Sigmoid colon (tissue), 6 donors: ENCODE measurements at regions not wholly inside any gene's neighbourhood (a gene's known extent, or its start where the extent isn't known, plus 50 kb on each side); places are given as distances from the start of the nearest gene placed in this dataset.

Experiments
- DNase-seq: peaks from one replicate; pipeline ENCODE4 v3.0.0-alpha.2; 2019
- H3K27ac ChIP-seq, 4 donors: fragments of 200-600 bp; sonication (generic); one replicate each; pipeline ENCODE4 v1.5.1; 2016 to 2019; ENCODE audit warnings: mild to moderate bottlenecking in 1 of 4
- H3K27me3 ChIP-seq, 3 donors: fragments of 200-600 bp; sonication (generic); one replicate each; pipeline ENCODE4 v1.5.1; 2019; ENCODE audit warnings: mild to moderate bottlenecking in 1 of 3
- H3K36me3 ChIP-seq, 4 donors: fragments of 200-600 bp; sonication (generic); one replicate each; pipeline ENCODE4 v1.5.1; 2016 to 2019
- H3K4me1 ChIP-seq, 4 donors: fragments of 200-600 bp; sonication (generic); one replicate each; pipeline ENCODE4 v1.5.1; 2017 to 2019
- H3K4me3 ChIP-seq, 4 donors: fragments of 200-600 bp; sonication (generic); one replicate each; pipeline ENCODE4 v1.5.1; 2017 to 2019; ENCODE audit warnings: mild to moderate bottlenecking in 2 of 4, moderate library complexity in 1 of 4
- H3K9me3 ChIP-seq, 4 donors: fragments of 200-600 bp in 3 of 4; sonication (generic) in 3 of 4; one replicate each; pipeline versions ENCODE4 v1.5.1 to v1.6.1; 2013 to 2019
- EP300 ChIP-seq, 4 donors: sonication (generic); formaldehyde crosslinking; IDR thresholded peaks; one replicate each; pipeline ENCODE4 v1.6.1; 2017; ENCODE audit warnings: antibody characterized with exemption in 4 of 4
- POLR2A ChIP-seq, 2 donors: fragments of 450-650 bp; IDR thresholded peaks; one replicate each; pipeline ENCODE4 v1.6.1; 2016; ENCODE audit warnings: antibody characterized with exemption in 2 of 2, mild to moderate bottlenecking in 2 of 2, moderate library complexity in 2 of 2
- POLR2AphosphoS5 ChIP-seq, 4 donors: sonication (generic); formaldehyde crosslinking; IDR thresholded peaks; one replicate each; pipeline ENCODE4 v1.6.1; 2017; ENCODE audit warnings: antibody characterized with exemption in 4 of 4
- WGBS, 2 donors: extraction: QIAGEN DNeasy Blood & Tissue Kit; methylation state at CpG; one replicate each; pipeline ENCODE4 v1.1.7; 2013; 5-methylcytosine and 5-hydroxymethylcytosine counted together
- intact Hi-C: fragments of 100-400 bp; cut with DNase I; formaldehyde crosslinking; loops from one replicate; pipeline ENCODE4 v1.15.1; 2023
- TF ChIP-seq, protein P1 (sequence below), 4 experiments: fragments of 450-650 bp in 3 of 4; fragments of 200-600 bp in 1 of 4; IDR thresholded peaks; one replicate each; pipeline ENCODE4 v1.5.1; 2016 to 2019; ENCODE audit warnings: antibody characterized with exemption in 4 of 4, mild to moderate bottlenecking in 3 of 4, moderate library complexity in 2 of 4
- donor health status: healthy with polysubstance abuse.
- donor health status: healthy.

DNA sequence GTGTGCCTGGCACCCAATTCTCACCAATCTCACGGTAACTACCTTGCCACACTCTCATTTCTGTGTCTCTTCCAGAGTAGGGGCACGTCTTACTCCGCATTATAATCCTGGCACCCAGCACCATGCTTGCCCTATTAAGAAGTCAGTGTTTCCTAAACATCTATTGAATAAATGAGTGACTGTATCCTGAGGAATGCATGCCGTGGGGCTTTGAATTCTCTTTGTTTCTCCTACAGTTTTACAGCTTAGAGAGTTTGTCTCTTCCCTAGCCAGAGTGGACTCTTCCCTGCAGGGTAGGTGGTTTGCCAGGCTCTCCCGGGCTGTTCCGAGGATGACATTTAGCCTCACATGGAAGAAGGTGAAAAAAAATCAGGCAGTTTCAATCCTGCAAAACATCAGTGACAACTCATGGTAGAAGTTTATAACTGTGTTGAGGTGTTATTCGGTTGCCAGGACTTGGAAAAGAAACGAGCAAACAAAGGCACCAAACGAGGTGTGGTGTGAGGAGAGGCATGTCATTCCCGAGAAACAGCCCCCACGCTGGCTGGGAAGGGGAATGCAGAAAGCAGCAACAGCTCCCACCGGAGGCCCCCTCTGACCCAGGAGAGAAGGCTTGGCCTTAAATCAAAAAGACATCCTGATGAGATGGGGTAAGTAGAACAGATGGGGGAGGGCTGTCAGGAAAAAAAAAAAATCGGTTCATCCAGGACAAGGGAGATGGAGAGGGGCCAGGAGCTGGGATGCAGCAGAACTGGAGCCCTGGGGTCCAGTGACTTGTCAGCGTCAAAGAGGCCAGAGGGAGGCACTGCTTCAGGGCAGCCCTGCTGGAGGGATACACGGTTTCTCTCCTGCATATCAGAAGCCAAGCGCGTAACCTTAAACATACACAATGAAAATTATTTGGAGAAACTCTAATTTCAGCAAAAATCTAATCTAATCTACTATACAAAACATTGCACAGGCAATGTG is 168.4 kb upstream of the ARRDC4 start:
- TF ChIP-seq POLR2A (IDR thresholded peaks at IDR 0.05) (no peak), EP300 (IDR thresholded peaks at IDR 0.05) (peak in 2 of 4 donors; percentile 2 to 16), POLR2AphosphoS5 (IDR thresholded peaks at IDR 0.05) (peak; percentile 20 to 77 (median 72))
- TF ChIP-seq, protein P1, sequence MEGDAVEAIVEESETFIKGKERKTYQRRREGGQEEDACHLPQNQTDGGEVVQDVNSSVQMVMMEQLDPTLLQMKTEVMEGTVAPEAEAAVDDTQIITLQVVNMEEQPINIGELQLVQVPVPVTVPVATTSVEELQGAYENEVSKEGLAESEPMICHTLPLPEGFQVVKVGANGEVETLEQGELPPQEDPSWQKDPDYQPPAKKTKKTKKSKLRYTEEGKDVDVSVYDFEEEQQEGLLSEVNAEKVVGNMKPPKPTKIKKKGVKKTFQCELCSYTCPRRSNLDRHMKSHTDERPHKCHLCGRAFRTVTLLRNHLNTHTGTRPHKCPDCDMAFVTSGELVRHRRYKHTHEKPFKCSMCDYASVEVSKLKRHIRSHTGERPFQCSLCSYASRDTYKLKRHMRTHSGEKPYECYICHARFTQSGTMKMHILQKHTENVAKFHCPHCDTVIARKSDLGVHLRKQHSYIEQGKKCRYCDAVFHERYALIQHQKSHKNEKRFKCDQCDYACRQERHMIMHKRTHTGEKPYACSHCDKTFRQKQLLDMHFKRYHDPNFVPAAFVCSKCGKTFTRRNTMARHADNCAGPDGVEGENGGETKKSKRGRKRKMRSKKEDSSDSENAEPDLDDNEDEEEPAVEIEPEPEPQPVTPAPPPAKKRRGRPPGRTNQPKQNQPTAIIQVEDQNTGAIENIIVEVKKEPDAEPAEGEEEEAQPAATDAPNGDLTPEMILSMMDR (IDR thresholded peaks at IDR 0.05) = no peak
- H3K9me3 ChIP-seq = peaks cover 0 to 2% (median 0%) of the 10 kb centered on the region in 4 donors
- DNase-seq = peak; percentile 84
- no peaks in the 10 kb centered on the region for H3K36me3 ChIP-seq
- intact Hi-C loops = loop anchor here (5.0 to 10.0 kb wide), 3 partner anchors 95 to 283 kb away; no protein-coding TSS in a partner anchor
- H3K27ac ChIP-seq = peak overlapping the region; percentile 72 to 84 (median 77)
- 61 to 66% methylated on average over 17 of the region's 17 CpGs for WGBS, 2 donors
- no peaks in the 10 kb centered on the region for H3K27me3 ChIP-seq
- H3K4me3 ChIP-seq = peak overlapping the region in 2 of 4 donors; percentile 13 to 24
- H3K4me1 ChIP-seq = peaks cover 0 to 34% (median 22%) of the 10 kb centered on the region in 4 donors

GRCh38 chr15:97804950-97805349 is 155.6 kb upstream of the ARRDC4 start:
- DNase-seq = no peak
- WGBS, 2 donors = 72 to 76% methylated on average over 3 of the region's 3 CpGs
- intact Hi-C loops = no loop called here
- TF ChIP-seq POLR2A (IDR thresholded peaks at IDR 0.05) = no peak
- no peak for TF ChIP-seq POLR2AphosphoS5 (IDR thresholded peaks at IDR 0.05)
- TF ChIP-seq, protein P1 (IDR thresholded peaks at IDR 0.05) = no peak
- TF ChIP-seq EP300 (IDR thresholded peaks at IDR 0.05) = no peak
- H3K9me3 ChIP-seq = no peaks in the 10 kb centered on the region
- H3K36me3 ChIP-seq = no peaks in the 10 kb centered on the region
- H3K4me3 ChIP-seq = no peak overlapping the region
- H3K4me1 ChIP-seq = no peaks in the 10 kb centered on the region
- no peak overlapping the region for H3K27ac ChIP-seq
- no peaks in the 10 kb centered on the region for H3K27me3 ChIP-seq

GRCh38 chr15:97806766-97807165 is 153.7 kb upstream of the ARRDC4 start:
- 77 to 78% methylated on average over 6 of the region's 6 CpGs for WGBS, 2 donors

GRCh38 chr15:97815835-97816234 is 144.7 kb upstream of the ARRDC4 start:
- no peak for TF ChIP-seq EP300 (IDR thresholded peaks at IDR 0.05)
- TF ChIP-seq POLR2AphosphoS5 (IDR thresholded peaks at IDR 0.05) = no peak
- TF ChIP-seq, protein P1 (IDR thresholded peaks at IDR 0.05) = no peak
- TF ChIP-seq POLR2A (IDR thresholded peaks at IDR 0.05) = no peak
- intact Hi-C loops = no loop called here

More at GRCh38 chr15:97806766-97807165, 153.7 kb upstream of the ARRDC4 start:
- Histone ChIP-seq H3K36me3 (no peaks in the 10 kb centered on the region), H3K9me3 (no peaks in the 10 kb centered on the region), H3K4me1 (no peaks in the 10 kb centered on the region), H3K27ac (no peak overlapping the region), H3K4me3 (no peak overlapping the region), H3K27me3 (no peaks in the 10 kb centered on the region)
- no peak for DNase-seq
- intact Hi-C loops = no loop called here
- no peak for TF ChIP-seq POLR2AphosphoS5 (IDR thresholded peaks at IDR 0.05)
- TF ChIP-seq POLR2A (IDR thresholded peaks at IDR 0.05) = no peak
- TF ChIP-seq EP300 (IDR thresholded peaks at IDR 0.05) = no peak
- TF ChIP-seq, protein P1 (IDR thresholded peaks at IDR 0.05) = no peak

More at GRCh38 chr15:97815835-97816234, 144.7 kb upstream of the ARRDC4 start:
- no peak overlapping the region for H3K27ac ChIP-seq
- no peaks in the 10 kb centered on the region for H3K4me1 ChIP-seq
- no peak for DNase-seq
- 69 to 70% methylated on average over 2 of the region's 2 CpGs for WGBS, 2 donors
- H3K9me3 ChIP-seq = no peaks in the 10 kb centered on the region
- H3K27me3 ChIP-seq = no peaks in the 10 kb centered on the region
- H3K36me3 ChIP-seq = no peaks in the 10 kb centered on the region
- no peak overlapping the region for H3K4me3 ChIP-seq
